GM18867 (cell line): ENCODE measurements at regions not wholly inside any gene's neighbourhood (a gene's known extent, or its start where the extent isn't known, plus 50 kb on each side); places are given as distances from the start of the nearest gene placed in this dataset.
"Not testable (repeated sequence)": the region's sequence is repeated elsewhere in the genome, so short reads cannot be mapped to it uniquely, and the experiment has no call there.

Experiments
- ATAC-seq: cut with Tn5 transposase; IDR thresholded peaks from one replicate; pipeline ENCODE4 v1.9.1; 2021; ENCODE audit warnings: mild to moderate bottlenecking, moderate library complexity; ENCODE audit not compliant: unreplicated experiment

GRCh38 chr6:150681578-150682395 lies 82.1 kb downstream of the PLEKHG1 start:
- no peak for ATAC-seq

DNA sequence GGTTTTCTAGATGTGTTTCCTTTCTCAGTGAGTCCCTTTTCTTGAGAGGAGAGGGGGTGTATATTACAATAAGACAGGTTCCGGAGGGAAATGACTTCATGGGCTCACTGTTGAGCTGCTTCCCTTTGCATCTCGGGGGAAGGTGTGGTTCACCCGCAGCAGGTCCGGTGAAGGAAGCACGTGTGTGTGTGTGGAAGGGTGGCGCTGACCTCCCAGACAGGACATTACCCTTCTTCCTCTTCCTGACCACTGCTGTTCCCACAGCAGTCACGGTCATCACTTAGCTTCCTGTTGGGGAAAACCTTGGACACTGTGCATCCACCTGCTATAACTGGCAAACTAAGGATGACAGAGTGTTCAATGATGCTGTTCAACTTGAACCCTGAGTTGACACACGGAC lies 83.6 kb downstream of the PLEKHG1 start:
- no peak for ATAC-seq

DNA sequence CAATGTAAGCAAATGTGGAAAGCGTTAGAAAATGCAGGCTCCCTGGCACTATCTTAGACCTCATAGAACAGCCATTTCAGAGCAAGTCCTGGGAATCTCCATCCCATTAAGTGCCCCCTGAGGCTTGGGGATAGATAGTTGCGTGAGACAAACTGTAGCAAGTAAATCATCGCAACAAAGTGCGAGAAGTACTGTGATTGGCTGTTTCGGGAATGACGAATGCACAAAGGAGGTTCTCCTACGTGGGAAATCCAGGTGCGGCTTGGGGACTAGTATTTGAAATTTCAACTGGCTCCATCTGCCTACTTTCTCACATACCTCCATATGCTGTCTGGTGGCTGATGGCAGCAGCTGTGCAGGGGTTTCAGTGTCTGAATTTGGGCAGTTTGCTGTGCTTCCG lies 84.5 kb downstream of the PLEKHG1 start:
- no peak for ATAC-seq

- ATAC-seq, result no peak
Observed at GRCh38 chr6:150684714-150685459, 85.2 kb downstream of the PLEKHG1 start.

DNA sequence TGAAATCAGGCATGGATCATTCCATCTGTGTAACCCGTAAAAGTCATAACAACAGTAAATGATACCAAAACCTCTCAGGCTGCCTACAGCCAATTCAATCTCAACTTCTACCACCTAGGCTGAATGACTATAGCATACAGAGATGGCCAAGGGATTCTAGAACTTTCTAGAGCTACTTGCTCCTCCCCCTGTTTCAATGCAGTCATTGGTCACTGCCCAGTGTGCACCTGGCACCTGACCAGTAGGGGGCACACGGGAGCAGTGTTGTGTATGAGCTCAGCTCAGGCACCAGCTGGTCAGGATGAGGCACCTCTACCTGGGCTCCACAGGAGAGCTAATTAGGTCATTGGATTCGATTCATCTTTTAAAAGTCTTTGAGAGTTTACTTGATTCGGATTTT lies 86.2 kb downstream of the PLEKHG1 start:
- peak; percentile 79 for ATAC-seq

GRCh38 chr6:150686566-150686965 lies 86.9 kb downstream of the PLEKHG1 start:
- no peak for ATAC-seq

DNA sequence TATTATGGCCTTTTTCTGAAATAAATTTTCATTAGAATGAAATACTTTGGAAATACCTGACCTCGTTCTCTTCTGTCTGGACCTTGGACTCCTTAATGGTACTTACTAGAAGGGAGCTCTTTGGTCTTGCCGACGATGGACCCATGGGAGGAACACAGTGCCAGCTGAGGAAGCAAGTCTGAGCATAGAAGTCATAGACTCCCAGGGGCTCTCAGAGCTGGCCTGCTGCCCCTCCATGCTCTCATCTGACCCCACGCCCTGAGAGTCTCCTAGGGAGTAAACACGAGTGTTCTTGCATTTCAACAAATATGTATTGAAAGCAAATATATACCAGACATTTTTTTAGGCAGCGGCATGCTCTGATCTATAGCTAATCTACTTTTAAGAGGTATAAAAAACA lies 87.8 kb downstream of the PLEKHG1 start:
- ATAC-seq, result no peak

DNA sequence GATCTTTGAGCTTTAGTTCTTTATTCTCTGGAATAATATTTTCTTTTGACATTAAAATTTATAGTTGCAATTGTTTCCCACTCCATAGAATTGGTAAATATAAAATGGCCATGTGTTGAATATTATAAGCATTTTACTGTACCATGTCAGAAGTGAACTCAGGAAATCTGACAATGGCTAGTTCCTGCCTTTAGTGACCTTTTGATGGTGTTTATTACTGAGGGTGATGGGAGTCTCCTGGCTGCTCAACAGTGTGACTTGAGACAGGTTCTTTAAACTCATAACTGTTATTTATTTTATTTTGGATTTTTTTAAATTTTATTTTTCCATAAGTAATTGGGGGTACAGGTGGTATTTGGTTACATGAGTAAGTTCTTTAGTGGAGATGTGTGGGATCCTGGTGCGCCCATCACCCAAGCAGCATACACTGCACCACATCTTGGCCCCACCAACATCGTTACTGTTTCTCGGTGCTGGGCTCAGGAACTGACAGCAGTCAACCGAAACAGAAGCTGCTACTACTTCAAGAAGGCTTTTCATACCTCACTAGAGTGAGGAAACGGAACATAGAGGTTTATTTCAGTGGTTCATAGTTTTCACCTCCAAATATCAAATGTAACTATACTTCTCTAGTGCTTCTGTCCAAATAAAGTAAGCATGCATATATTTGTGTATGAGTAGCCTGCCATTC lies 90.4 kb downstream of the PLEKHG1 start:
- peak; percentile 59 for ATAC-seq

DNA sequence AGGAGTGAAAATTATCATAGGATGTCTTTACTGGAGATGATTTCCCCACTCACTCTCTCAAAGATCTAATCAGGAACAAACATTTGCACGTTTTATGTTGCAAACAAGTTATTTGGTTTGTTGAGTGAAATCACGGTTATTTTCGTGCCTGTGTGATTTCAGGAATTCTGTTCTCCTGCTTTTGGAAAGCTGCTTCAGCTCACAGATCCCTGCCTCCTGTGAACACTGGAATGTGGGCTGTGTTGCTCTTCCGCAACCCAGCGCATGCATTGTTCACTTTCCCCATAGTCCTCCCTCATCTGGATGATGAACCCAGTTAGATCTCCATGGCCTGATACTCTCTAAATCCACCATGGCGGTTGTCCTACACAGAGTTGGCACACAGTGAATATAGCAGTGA lies 91.0 kb downstream of the PLEKHG1 start:
- ATAC-seq, result no peak

DNA sequence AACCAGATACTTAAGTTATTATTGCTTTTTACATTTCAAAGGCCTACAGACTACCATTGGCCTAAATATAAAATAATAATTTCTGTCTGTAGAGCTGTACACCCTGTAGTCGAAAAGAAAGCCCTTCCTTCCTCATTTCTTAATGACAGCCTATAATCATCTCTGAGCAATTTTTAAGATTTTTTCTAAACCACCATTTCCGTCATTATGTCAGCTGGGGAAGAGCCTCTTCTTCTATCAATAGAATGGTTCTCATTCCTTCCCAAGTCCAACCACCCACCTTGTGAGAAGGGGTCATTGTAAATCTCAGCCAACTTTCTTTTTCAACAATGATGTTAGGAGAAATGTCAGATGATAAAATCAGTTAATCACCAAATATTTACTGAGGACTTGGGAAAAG lies 91.8 kb downstream of the PLEKHG1 start:
- ATAC-seq, result no peak

DNA sequence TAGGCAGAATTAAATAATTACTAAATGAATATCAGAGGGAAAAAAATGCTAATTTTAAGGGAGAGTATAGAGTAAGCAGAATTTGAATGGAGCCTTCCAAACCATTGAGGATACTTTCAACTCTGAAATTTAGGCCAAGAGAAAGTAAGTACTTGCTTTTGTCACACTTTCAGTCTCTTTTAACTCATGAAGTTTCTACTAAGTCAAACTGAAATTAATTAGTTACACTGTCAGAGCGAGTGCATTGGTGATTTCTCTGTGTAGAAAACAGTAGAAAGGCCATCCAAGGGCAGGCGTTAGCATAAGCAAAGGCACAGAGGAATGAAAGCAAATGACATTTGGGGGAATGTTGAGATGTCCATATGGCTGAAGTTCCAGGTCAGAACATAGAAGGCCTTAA lies 92.9 kb downstream of the PLEKHG1 start:
- peak; percentile 83 for ATAC-seq

- no peak for ATAC-seq
Observed at GRCh38 chr6:150694889-150695288, 95.2 kb downstream of the PLEKHG1 start.

DNA sequence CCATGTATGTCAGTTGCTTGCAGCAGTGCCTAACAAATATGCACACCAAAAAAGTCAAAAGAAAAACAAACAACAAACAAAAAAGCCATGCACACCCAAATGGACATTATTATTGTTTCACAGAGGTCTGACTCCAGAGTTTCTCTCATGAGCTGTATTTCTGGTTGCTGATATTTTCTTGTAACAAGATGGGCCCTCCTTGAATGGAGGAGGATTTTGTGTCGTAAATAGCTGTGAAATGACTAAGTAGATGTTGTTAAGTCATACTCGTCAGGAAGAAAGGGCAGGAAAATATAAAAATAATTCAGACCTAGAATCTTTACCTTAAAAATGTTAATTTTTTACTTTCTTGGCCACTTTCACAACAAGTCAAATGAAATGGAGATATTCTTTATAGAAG lies 96.0 kb downstream of the PLEKHG1 start:
- ATAC-seq, result no peak

GRCh38 chr6:150696190-150696589 lies 96.5 kb downstream of the PLEKHG1 start:
- no peak for ATAC-seq

- not testable (repeated sequence) for ATAC-seq
Observed at GRCh38 chr6:150696918-150697317, 97.2 kb downstream of the PLEKHG1 start.

DNA sequence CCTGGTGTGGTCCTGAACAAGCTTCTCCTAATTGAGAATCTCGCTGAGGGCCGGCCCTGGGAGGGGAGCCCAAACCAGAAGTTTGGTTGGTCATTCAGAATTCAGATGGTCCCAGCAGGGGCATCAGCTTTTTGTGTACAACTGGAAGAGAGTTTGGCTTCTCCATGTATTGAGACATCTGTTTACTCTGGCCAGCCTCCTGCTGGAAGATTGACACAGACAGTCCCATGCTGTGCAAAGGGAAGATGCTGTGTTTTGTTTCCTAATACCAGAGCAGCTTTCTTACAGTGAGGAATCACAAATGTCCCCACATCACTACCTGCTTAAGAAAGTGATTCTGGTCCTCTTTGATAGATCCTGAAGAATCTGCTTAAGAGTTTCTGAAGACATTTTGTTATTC lies 97.8 kb downstream of the PLEKHG1 start:
- ATAC-seq, result no peak

DNA sequence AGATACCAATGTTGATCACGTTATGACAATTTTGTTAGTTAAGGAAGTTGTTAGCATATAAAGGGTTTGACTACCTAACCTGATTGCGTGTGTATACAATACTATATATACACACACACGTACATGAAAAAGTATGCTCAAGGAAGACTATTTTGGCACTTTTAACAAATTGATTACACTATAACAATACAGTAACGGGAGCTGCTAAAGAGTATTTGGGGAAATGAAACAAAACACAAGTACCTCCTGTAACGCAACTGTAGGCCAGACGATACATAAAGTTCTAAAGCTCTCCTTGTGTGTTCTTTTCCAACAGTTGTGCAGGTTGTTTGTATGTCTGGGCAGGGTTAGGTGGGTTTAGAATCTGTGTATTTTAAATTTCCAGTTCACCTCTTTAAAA lies 98.7 kb downstream of the PLEKHG1 start:
- no peak for ATAC-seq

GRCh38 chr6:150702675-150703074 lies 103.0 kb downstream of the PLEKHG1 start:
- ATAC-seq, result no peak

- no peak for ATAC-seq
Observed at GRCh38 chr6:150704447-150705192, 104.9 kb downstream of the PLEKHG1 start.

- no peak for ATAC-seq
Observed at GRCh38 chr6:150705392-150705791, 105.7 kb downstream of the PLEKHG1 start.

DNA sequence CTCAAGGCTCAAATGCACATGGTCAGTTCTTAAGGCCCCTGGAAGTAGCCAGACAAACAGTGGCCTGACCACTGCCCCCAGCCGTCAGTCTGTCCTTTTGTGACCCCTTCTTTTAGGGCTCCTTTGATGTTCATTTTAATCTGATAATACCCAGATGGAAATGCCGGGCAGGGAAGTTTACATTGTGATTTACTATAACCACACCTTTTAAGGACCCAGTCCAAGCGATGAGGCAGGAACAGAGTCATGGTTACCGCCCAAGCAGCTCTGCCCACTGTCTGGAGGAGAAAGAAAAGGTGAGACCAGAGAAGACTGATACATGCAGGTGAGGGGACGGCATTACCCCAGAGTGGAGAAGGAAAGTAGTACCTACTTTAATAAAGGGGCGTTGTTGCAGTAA lies 110.6 kb downstream of the PLEKHG1 start:
- no peak for ATAC-seq
